H9 (cell line): ENCODE measurements at regions not wholly inside any gene's neighbourhood (a gene's known extent, or its start where the extent isn't known, plus 50 kb on each side); places are given as distances from the start of the nearest gene placed in this dataset.

Experiments used
- DNase-seq: peaks from one replicate; pipeline ENCODE4 v3.0.0-alpha.2; 2017
- H2AFZ ChIP-seq: one replicate; pipeline ENCODE4 v1.6.1; 2013; ENCODE audit warnings: mild to moderate bottlenecking, low read length, control low read depth, moderate library complexity
- H2AK5ac ChIP-seq: 2 replicates; pipeline ENCODE4 v1.6.1; 2013; ENCODE audit warnings: low read length, control low read depth, mixed read lengths; ENCODE audit not compliant: insufficient read length
- H2BK120ac ChIP-seq: one replicate; pipeline ENCODE4 v1.6.1; 2013; ENCODE audit warnings: low read depth, mild to moderate bottlenecking, low read length, control low read depth, inconsistent platforms; ENCODE audit not compliant: poor library complexity, severe bottlenecking
- H2BK12ac ChIP-seq: 2 replicates; pipeline ENCODE4 v1.6.1; 2013; ENCODE audit warnings: low read length, control low read depth, mixed read lengths, low read depth; ENCODE audit not compliant: insufficient read length
- H2BK15ac ChIP-seq: 2 replicates; pipeline ENCODE4 v1.6.1; 2013; ENCODE audit warnings: low read depth, low read length, control low read depth
- H2BK20ac ChIP-seq: one replicate; pipeline ENCODE4 v1.6.1; 2013; ENCODE audit warnings: low read depth, mild to moderate bottlenecking, low read length, control low read depth, inconsistent platforms; ENCODE audit not compliant: poor library complexity, severe bottlenecking
- H2BK5ac ChIP-seq: 2 replicates; pipeline ENCODE4 v1.6.1; 2013; ENCODE audit warnings: low read length, control low read depth, mixed read lengths; ENCODE audit not compliant: insufficient read length
- H3K14ac ChIP-seq: 2 replicates; pipeline ENCODE4 v1.6.1; 2013; ENCODE audit warnings: low read length, control low read depth; ENCODE audit not compliant: insufficient read depth
- H3K18ac ChIP-seq: 2 replicates; pipeline ENCODE4 v1.6.1; 2013; ENCODE audit warnings: low read depth, mild to moderate bottlenecking, mixed read lengths, low read length, control low read depth; ENCODE audit not compliant: insufficient read length
- H3K23ac ChIP-seq: 2 replicates; pipeline ENCODE4 v1.6.1; 2013; ENCODE audit warnings: low read length, control low read depth, mixed read lengths, low read depth; ENCODE audit not compliant: insufficient read length
- H3K23me2 ChIP-seq: 2 replicates; pipeline ENCODE4 v1.6.1; 2013; ENCODE audit warnings: low read depth, mild to moderate bottlenecking, mixed read lengths, low read length, control low read depth; ENCODE audit not compliant: insufficient read length, poor library complexity, severe bottlenecking
- H3K27ac ChIP-seq: 2 replicates; pipeline ENCODE4 v1.5.1; 2013; ENCODE audit warnings: low read length, control low read depth, mixed read lengths, low read depth; ENCODE audit not compliant: insufficient read length
- H3K27me3 ChIP-seq: 2 replicates; pipeline ENCODE4 v1.6.1; 2013; ENCODE audit warnings: low read length, control low read depth, inconsistent platforms; ENCODE audit not compliant: insufficient read depth
- H3K4ac ChIP-seq: 2 replicates; pipeline ENCODE4 v1.6.1; 2013; ENCODE audit warnings: low read depth, mild to moderate bottlenecking, control low read depth, inconsistent platforms, low read length, moderate library complexity
- H3K4me1 ChIP-seq: 2 replicates; pipeline ENCODE4 v1.6.1; 2013; ENCODE audit warnings: low read length, control low read depth, inconsistent platforms; ENCODE audit not compliant: insufficient read depth
- H3K4me2 ChIP-seq: 2 replicates; pipeline ENCODE4 v1.6.1; 2013; ENCODE audit warnings: low read length, control low read depth, mixed read lengths; ENCODE audit not compliant: insufficient read length, insufficient read depth
- H3K56ac ChIP-seq: 2 replicates; pipeline ENCODE4 v1.6.1; 2013; ENCODE audit warnings: low read depth, mild to moderate bottlenecking, mixed read lengths, low read length, control low read depth; ENCODE audit not compliant: insufficient read length
- H3K79me1 ChIP-seq: 2 replicates; pipeline ENCODE4 v1.6.1; 2013; ENCODE audit warnings: low read depth, mild to moderate bottlenecking, moderate library complexity, low read length, control low read depth, inconsistent platforms; ENCODE audit not compliant: insufficient read depth, poor library complexity, severe bottlenecking
- H3K79me2 ChIP-seq: 2 replicates; pipeline ENCODE4 v1.6.1; 2013; ENCODE audit warnings: low read length, control low read depth, inconsistent platforms; ENCODE audit not compliant: insufficient read depth
- H3K9ac ChIP-seq: 2 replicates; pipeline ENCODE4 v1.6.1; 2013; ENCODE audit warnings: low read length, control low read depth, mixed read lengths; ENCODE audit not compliant: insufficient read length; ENCODE audit errors: extremely low read depth
- H3K9me3 ChIP-seq: one replicate; pipeline ENCODE4 v1.6.1; 2013; ENCODE audit warnings: low read depth, low read length, inconsistent platforms; ENCODE audit not compliant: control insufficient read depth
- H3T11ph ChIP-seq: one replicate; pipeline ENCODE4 v1.6.1; 2013; ENCODE audit warnings: mild to moderate bottlenecking, low read length, control low read depth, inconsistent platforms
- H4K20me1 ChIP-seq: one replicate; pipeline ENCODE4 v1.6.1; 2013; ENCODE audit not compliant: control insufficient read depth, insufficient read length, insufficient read depth
- H4K5ac ChIP-seq: 2 replicates; pipeline ENCODE4 v1.6.1; 2013; ENCODE audit warnings: low read depth, mild to moderate bottlenecking, mixed read lengths, low read length, control low read depth; ENCODE audit not compliant: insufficient read length
- H4K8ac ChIP-seq: replicated peaks from 2 replicates; pipeline ENCODE4 v1.6.1; 2013; ENCODE audit warnings: low read length, control low read depth, mixed read lengths, low read depth; ENCODE audit not compliant: insufficient read length
- H4K91ac ChIP-seq: 2 replicates; pipeline ENCODE4 v1.6.1; 2013; ENCODE audit warnings: low read depth, mild to moderate bottlenecking, moderate library complexity, mixed read lengths, low read length, control low read depth; ENCODE audit not compliant: insufficient read length
- H3K27ac Mint-ChIP-seq, 3 experiments: 2 replicates in 2 of 3; 3 replicates in 1 of 3; pipeline ENCODE4 v1.8.0; 2020 to 2021; ENCODE audit warnings: mixed read lengths in 3 of 3, mild to moderate bottlenecking in 1 of 3, moderate library complexity in 1 of 3
- H3K27me3 Mint-ChIP-seq: 2 replicates; pipeline ENCODE4 v1.8.0; 2021; ENCODE audit warnings: low read depth, mild to moderate bottlenecking, moderate library complexity, mixed read lengths
- H3K36me3 Mint-ChIP-seq, 3 experiments: 2 replicates in 2 of 3; 3 replicates in 1 of 3; pipeline ENCODE4 v1.8.0; 2020 to 2021; ENCODE audit warnings: low read depth in 3 of 3, mixed read lengths in 3 of 3; ENCODE audit not compliant: insufficient read depth in 1 of 3
- H3K4me1 Mint-ChIP-seq, 2 experiments: 2 replicates each; pipeline ENCODE4 v1.8.0; 2020; ENCODE audit warnings: mixed read lengths in 2 of 2
- H3K4me3 Mint-ChIP-seq, 2 experiments: 2 replicates in 1 of 2; 3 replicates in 1 of 2; pipeline ENCODE4 v1.8.0; 2020 to 2021; ENCODE audit warnings: mild to moderate bottlenecking in 2 of 2, mixed read lengths in 2 of 2, moderate library complexity in 1 of 2
- H3K9me3 Mint-ChIP-seq, 2 experiments: 2 replicates in 1 of 2; 3 replicates in 1 of 2; pipeline ENCODE4 v1.8.0; 2020; ENCODE audit warnings: mild to moderate bottlenecking in 2 of 2, mixed read lengths in 2 of 2, moderate library complexity in 1 of 2
- CTCF ChIP-seq: fragments of 200-600 bp; sonication (generic); conservative IDR thresholded peaks from 3 replicates; pipeline ENCODE4 v1.8.0; 2021; ENCODE audit warnings: antibody characterized with exemption, mild to moderate bottlenecking
- WGBS: extraction: QIAGEN DNeasy Blood & Tissue Kit; methylation state at CpG from one replicate; pipeline ENCODE4 v1.1.7; 2013; ENCODE audit warnings: missing lambda C conversion rate, low lambda C conversion rate, mixed read lengths; ENCODE audit not compliant: insufficient read length; ENCODE audit errors: extremely low coverage; 5-methylcytosine and 5-hydroxymethylcytosine counted together

GRCh38 chr14:83433618-83434017, 1900.0 kb upstream of the SEL1L start:
- H2BK12ac ChIP-seq: no peak overlapping the region
- no peaks in the 10 kb centered on the region for H3K4me1 ChIP-seq
- H3K23me2 ChIP-seq: no peaks in the 10 kb centered on the region
- H2BK15ac ChIP-seq: no peak overlapping the region
- H2BK20ac ChIP-seq: no peak overlapping the region
- H3K23ac ChIP-seq: no peak overlapping the region
- H4K91ac ChIP-seq: no peak overlapping the region
- H4K20me1 ChIP-seq: no peaks in the 10 kb centered on the region
- DNase-seq: no peak
- no peak overlapping the region for H3K9ac ChIP-seq
- WGBS: no CpG with 5 or more reads among the region's 1 CpG
- H3K4me2 ChIP-seq: no peak overlapping the region
- no peak overlapping the region for H4K5ac ChIP-seq
- Mint-ChIP-seq H3K9me3 (0 out of 5 replicates have a peak, but pooled peaks cover 0 to 2% of the 10 kb centered on the region in 2 experiments), H3K27ac (no peak overlapping the region), H3K36me3 (no peaks in the 10 kb centered on the region), H3K4me1 (no peaks in the 10 kb centered on the region), H3K4me3 (no peak overlapping the region), H3K27me3 (no peaks in the 10 kb centered on the region)
- H3K79me1 ChIP-seq: no peaks in the 10 kb centered on the region
- H2AFZ ChIP-seq: no peak overlapping the region
- TF ChIP-seq CTCF: no peak
- H3K18ac ChIP-seq: no peak overlapping the region
- H3K4ac ChIP-seq: no peak overlapping the region
- H2BK5ac ChIP-seq: no peak overlapping the region
- H3K27me3 ChIP-seq: no peaks in the 10 kb centered on the region
- no peak overlapping the region for H3K56ac ChIP-seq
- no peak overlapping the region for H3K14ac ChIP-seq
- no peak overlapping the region for H3K27ac ChIP-seq
- no peaks in the 10 kb centered on the region for H3K79me2 ChIP-seq
- H3K9me3 ChIP-seq: no peaks in the 10 kb centered on the region
- H2BK120ac ChIP-seq: no peak overlapping the region
- no peak overlapping the region for H4K8ac ChIP-seq
- no peak overlapping the region for H2AK5ac ChIP-seq
- H3T11ph ChIP-seq: no peak overlapping the region
